H1 (cell line): ENCODE measurements at regions not wholly inside any gene's neighbourhood (a gene's known extent, or its start where the extent isn't known, plus 50 kb on each side); places are given as distances from the start of the nearest gene placed in this dataset.

Source experiments
- BACH1 ChIP-seq: IDR thresholded peaks from 2 replicates; pipeline ENCODE4 v1.6.1; 2012; ENCODE audit warnings: low read length, improper control_type of control experiment
- BCL11A ChIP-seq, 2 experiments: IDR thresholded peaks; one replicate each; pipeline ENCODE4 v1.6.1; 2011; ENCODE audit warnings: low read depth in 2 of 2, low read length in 2 of 2, mild to moderate bottlenecking in 2 of 2
- CHD2 ChIP-seq: IDR thresholded peaks from 2 replicates; pipeline ENCODE4 v1.6.1; 2012; ENCODE audit warnings: low read length, improper control_type of control experiment
- EP300 ChIP-seq, 2 experiments: IDR thresholded peaks; 1 replicate in 1 of 2; 2 replicates in 1 of 2; pipeline ENCODE4 v1.6.1; 2011 to 2012; ENCODE audit warnings: low read depth in 2 of 2, low read length in 2 of 2, mild to moderate bottlenecking in 2 of 2, borderline replicate concordance in 1 of 2, inconsistent platforms in 1 of 2, moderate library complexity in 1 of 2
- MAFK ChIP-seq: IDR thresholded peaks from 2 replicates; pipeline ENCODE4 v1.6.1; 2012; ENCODE audit warnings: low read depth, mild to moderate bottlenecking, improper control_type of control experiment, low read length
- RBBP5 ChIP-seq: IDR thresholded peaks from 2 replicates; pipeline ENCODE4 v1.7.1; 2012; ENCODE audit warnings: low read depth, mild to moderate bottlenecking, inconsistent platforms, low read length, moderate library complexity, borderline replicate concordance
- RFX5 ChIP-seq: IDR thresholded peaks from 2 replicates; pipeline ENCODE4 v1.6.1; 2011; ENCODE audit warnings: low read depth, low read length, improper control_type of control experiment, borderline replicate concordance
- TCF12 ChIP-seq: IDR thresholded peaks from 2 replicates; pipeline ENCODE4 v1.6.1; 2011; ENCODE audit warnings: low read depth, mild to moderate bottlenecking, low read length
- YY1 ChIP-seq: IDR thresholded peaks from 2 replicates; pipeline ENCODE4 v1.6.1; 2011; ENCODE audit warnings: low read depth, mild to moderate bottlenecking, low read length
- TF ChIP-seq, protein P1 (sequence below), 3 experiments: IDR thresholded peaks; 1 replicate in 2 of 3; 2 replicates in 1 of 3; pipeline versions ENCODE4 v1.5.1 to v1.6.1; 2011; ENCODE audit warnings: low read length in 3 of 3, mild to moderate bottlenecking in 3 of 3, inconsistent platforms in 2 of 3, low read depth in 1 of 3, moderate library complexity in 1 of 3; ENCODE audit not compliant: insufficient read depth in 1 of 3; ENCODE audit errors: control extremely low read depth in 1 of 3

DNA sequence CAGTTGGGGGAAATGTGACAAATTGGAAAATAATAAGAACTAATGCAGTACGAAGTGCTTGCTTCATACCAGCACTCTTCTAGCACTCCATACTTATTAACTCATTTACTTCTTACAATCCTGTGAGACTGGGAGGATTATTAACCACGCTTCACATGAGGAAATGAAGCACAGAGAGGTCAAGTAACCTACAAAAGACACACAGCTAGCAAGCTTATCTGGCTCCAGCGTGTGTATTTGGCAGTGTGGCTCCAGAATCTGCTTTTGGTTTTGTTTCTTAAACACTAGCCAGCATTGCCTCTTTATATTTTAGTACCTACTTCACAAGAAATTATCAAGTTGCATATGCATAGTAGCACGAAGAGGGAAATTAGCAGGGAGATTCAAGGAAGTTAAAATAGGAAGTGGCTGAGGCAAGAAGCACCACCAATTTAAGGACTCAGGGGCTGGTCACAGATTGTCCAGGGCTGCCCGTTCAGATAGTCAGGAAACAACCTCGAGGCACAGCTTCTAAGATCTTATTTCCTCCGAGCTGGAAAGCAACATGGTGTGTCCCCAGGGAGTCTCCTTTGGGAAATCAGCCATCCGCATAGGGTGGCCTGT is 302.7 kb upstream of the PRDM1 start:
- no peak for TF ChIP-seq MAFK
- TF ChIP-seq BACH1 = no peak
- TF ChIP-seq CHD2 = no peak
- no peak for TF ChIP-seq EP300 (IDR thresholded peaks at IDR 0.05; ENCODE audit: borderline replicate concordance in 1 of 2, low read depth in 2 of 2, low read length in 2 of 2)
- no peak for TF ChIP-seq TCF12
- no peak for TF ChIP-seq YY1
- TF ChIP-seq, protein P1, sequence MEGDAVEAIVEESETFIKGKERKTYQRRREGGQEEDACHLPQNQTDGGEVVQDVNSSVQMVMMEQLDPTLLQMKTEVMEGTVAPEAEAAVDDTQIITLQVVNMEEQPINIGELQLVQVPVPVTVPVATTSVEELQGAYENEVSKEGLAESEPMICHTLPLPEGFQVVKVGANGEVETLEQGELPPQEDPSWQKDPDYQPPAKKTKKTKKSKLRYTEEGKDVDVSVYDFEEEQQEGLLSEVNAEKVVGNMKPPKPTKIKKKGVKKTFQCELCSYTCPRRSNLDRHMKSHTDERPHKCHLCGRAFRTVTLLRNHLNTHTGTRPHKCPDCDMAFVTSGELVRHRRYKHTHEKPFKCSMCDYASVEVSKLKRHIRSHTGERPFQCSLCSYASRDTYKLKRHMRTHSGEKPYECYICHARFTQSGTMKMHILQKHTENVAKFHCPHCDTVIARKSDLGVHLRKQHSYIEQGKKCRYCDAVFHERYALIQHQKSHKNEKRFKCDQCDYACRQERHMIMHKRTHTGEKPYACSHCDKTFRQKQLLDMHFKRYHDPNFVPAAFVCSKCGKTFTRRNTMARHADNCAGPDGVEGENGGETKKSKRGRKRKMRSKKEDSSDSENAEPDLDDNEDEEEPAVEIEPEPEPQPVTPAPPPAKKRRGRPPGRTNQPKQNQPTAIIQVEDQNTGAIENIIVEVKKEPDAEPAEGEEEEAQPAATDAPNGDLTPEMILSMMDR (IDR thresholded peaks at IDR 0.05; ENCODE audit: control extremely low read depth in 1 of 3, insufficient read depth in 1 of 3, low read depth in 1 of 3, low read length in 3 of 3) = no peak
- no peak for TF ChIP-seq RFX5
- no peak for TF ChIP-seq RBBP5
- TF ChIP-seq BCL11A (IDR thresholded peaks at IDR 0.05; ENCODE audit: low read depth in 2 of 2, low read length in 2 of 2) = no peak
